SK-MEL-5 (cell line): ENCODE measurements at regions not wholly inside any gene's neighbourhood (a gene's known extent, or its start where the extent isn't known, plus 50 kb on each side); places are given as distances from the start of the nearest gene placed in this dataset.
"Not testable (repeated sequence)": the region's sequence is repeated elsewhere in the genome, so short reads cannot be mapped to it uniquely, and the experiment has no call there.

Experiments used
- DNase-seq: peaks from one replicate; pipeline ENCODE4 v3.0.0-alpha.2; 2016; ENCODE audit warnings: low read depth, low spot score
- in situ Hi-C: cut with HindIII; loops from 2 replicates; pipeline ENCODE4 v1.10.0; 2016; ENCODE audit warnings: low sequenced_read_pairs, high pct_unique_total_duplicates, low pct_unique_long_range_greater_than_20kb

DNA sequence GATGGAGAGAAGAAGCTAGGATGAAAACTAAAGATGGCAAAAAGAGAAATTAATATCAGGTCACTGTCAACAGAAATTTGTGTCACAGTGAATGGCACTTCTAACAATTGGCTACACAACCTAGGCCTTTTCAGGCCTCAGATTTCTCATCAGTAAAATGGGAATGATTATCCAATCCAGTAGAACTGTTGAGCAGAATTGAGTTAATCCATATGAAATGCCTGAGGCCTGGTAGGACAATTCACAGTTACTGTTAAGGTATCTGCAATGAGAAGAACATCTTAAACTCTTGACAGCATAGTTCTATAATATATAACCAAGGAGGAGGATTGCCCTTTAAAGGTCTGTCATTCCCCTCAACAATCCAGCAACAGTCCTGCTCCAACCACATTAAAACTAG lies 217.9 kb upstream of the ZNF217 start:
- no peak for DNase-seq

DNA sequence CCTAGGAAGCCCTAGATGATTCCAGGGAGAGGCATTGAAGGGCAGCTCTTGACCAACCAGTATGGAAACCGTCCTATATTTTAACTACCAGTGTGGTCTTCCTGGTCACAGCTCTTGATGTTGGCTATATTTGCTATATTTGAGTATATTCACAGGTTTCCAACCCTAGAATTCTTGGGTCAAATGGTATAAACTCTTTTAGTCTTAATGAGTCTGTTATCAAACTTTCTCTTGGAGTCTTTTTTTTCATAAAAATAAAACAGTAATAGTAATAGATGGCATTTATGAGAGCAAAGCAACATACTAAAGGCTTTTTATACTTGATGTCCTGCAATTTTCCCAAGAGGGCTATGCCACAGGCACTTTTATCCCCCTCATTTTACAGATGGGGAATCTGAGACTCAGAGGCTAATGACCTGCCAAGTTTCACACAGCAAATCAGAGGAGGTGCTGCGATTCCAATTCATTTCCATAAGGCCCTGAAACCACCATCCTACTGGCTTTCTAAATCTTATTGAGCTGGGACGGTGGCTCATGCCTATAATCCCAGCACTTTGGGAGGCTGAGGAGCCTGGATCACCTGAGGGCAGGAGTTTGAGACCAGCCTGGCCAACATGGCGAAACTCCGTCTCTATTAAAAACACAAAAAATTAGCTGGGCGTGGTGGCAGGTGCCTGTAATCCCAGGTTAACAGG lies 217.2 kb upstream of the ZNF217 start:
- in situ Hi-C loops, result no loop called here
- no peak for DNase-seq

More for the DNA sequence above, 217.9 kb upstream of the ZNF217 start:
- in situ Hi-C loops, result no loop called here

DNA sequence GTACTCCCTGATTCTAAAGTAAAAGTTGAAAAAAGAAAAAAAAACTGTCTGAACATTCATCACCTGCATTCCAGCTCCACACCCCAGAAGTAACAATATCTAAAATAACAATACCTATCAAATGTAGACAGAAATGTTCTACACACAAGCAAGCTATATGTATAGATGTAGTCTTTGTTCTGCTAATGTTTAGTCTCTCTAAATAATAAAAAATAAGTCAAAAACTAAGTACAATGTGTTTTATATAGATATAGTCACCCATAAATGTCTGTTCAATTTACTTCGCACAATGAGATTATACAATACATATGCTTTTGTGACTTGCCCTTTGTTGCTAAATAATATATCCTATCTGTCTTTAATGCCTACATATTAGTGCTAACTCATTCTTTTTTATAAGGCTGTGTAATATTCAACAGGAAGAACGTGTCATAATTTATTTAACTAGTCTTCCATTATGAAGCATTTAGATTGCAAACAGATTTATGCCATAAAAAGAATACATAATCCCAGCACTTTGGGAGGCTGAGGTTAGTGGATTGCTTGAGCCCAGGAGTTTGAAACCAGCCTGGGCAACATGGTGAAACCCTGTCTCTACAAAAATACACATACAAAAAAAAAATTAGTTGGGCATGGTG lies 216.2 kb upstream of the ZNF217 start:
- DNase-seq, result no peak
- in situ Hi-C loops, result no loop called here

DNA sequence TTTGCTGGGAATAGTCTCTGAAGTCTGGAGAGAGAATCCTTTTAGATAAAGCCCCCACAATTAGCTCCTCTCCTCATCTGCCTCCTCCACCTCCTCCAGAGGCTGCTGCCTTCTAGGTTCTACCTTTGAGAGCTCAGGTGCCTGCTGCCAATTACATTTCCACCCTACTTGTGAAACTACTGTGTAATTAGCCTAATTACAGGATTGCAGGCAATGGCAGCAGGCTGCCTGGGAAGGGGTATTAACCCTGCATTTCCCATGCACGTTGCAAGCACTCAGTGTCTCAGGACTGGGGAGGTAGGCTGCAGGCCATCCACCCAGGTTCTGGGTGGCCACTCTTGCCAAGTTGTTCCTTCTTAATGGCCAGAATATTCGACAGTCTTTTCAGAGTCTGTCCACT lies 215.6 kb upstream of the ZNF217 start:
- DNase-seq, result no peak
- in situ Hi-C loops, result no loop called here

DNA sequence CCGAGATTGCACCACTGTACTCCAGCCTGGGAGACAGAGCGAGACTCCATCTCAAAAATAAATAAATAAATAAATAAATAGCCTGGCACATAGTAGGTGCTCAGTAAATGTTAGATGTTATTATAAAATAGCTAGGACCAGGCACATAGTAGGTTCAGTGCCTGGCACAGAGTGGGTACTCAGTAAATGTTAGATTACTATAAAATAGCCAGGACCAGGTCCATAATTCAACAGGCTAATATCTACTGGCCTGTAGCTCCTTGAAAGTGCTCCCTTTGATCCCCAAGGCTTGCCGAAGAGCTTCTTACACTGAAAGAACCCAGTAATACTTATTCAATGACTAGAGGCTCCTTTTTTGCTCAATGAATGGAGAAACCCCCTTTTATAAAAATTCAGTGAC lies 215.1 kb upstream of the ZNF217 start:
- in situ Hi-C loops, result no loop called here

DNA sequence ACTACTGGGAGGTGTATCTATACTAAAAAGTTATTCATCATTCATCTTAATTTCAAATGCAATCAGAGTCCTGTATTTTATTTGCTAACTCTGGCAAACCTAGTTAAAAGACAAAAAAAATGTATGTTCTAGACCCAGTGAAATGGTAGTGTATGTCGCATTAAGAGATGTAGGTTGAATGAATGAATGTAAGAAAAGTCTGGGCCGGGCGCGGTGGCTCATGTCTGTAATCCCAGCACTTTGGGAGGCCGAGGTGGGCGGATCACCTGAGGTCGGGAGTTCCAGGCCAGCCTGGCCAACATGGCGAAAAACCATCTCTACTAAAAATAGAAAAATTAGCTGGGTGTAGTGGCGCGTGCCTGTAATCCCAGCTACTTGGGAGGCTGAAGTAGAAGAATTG lies 214.7 kb upstream of the ZNF217 start:
- DNase-seq, in situ Hi-C loops: not testable (repeated sequence)

More for the DNA sequence above, 215.1 kb upstream of the ZNF217 start:
- DNase-seq, result no peak

DNA sequence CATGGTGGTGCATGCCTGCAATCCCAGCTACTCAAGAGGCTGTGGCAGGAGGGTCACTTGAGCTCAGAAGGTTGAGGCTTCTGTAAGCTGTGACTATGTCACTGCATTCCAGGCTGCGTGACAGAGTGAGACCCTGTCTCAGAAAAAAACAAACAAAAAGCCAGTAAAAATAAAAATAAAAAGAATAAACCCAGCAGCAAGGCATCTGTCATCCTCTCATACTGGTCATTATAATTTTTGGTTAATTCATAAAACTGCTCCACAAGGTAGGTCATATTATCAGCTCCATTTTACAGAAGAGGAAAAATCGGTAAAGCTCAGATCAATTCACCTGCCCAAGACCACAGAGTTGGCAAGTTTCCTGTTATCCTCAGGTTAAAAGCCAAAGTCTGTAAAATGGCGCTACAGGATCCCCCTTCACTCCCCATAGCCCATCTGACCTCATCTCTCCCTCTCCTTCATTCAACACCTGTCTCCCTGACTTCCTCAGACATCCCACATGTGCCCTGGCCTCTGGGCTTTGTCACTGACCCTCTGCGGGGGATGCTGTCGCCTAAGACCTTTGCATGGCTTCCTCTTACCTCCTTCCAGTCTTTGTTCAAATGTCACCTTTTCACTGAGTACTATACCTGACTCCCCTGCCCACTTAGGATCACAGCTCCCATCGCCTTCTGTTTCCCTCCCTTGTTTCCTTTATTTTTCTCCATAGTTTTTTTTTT lies 213.2 kb upstream of the ZNF217 start:
- in situ Hi-C loops, result no loop called here
- DNase-seq, result no peak

DNA sequence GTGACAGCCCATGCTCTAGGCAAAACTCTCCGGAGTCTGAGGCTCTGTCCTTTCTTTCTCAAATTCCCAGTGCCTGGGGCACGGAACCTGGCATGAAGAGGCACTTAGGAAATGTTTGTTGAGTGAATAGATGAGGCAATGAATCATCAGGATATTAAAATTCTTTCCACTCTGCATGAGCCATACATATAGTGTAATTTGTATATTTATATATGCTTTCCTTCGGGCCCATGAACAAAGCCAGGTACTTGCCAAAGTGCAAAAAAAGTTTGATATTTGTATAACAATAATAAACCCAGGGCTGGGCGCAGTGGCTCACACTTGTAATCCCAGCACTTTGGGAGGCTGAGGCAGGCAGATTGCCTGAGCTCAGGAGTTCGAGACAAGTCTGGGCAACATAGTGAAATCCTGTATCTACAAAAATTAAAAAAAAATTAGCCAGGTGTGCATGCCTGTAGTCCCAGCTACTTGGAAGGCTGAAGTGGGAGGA lies 212.3 kb upstream of the ZNF217 start:
- DNase-seq, result peak; percentile 69
- in situ Hi-C loops, result no loop called here

DNA sequence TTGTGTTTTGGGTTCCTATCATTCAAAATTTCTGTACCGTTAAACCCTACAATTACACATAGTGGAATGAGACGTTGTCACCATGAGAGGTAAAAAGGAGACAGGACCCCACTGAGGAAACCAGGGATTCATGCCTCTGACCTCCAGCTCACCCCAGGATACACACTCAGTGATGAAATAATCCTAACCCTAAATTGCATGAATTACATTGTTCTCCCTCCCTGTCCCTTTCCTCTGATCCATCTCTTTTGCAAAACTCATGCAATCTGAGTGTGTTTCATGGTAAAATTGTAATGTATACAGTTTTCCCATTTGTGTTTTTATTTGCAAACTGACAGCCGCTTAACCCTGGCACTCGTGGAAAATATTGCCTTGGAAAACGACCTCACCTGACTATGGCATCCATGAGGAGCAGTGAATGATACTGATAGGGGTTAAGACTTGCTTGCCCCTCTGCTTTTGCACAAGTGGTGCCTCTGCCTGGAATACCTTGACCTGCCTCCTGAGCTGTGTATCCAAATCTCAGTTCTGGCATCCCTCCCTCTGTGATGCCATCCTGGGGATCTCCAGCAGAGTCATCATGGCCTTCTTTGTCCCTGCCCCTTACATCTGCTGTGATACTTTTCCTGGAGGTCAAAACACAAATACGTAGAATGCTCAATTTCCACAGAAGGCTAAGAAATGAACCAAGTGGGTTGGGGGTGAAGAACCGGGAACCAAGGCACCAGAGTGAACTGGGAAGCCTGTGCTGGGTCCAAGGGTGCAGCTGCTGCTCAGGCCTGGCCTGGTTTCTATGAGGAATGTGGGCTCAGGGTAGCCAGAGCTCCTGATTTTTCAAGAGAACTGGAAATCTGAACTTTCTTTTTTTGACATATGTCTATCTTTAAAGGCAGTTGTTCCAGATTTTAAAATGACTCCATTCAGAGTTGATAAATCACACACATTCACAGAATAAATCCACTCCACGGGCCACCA lies 211.6 kb upstream of the ZNF217 start:
- DNase-seq, result no peak
- in situ Hi-C loops, result no loop called here

DNA sequence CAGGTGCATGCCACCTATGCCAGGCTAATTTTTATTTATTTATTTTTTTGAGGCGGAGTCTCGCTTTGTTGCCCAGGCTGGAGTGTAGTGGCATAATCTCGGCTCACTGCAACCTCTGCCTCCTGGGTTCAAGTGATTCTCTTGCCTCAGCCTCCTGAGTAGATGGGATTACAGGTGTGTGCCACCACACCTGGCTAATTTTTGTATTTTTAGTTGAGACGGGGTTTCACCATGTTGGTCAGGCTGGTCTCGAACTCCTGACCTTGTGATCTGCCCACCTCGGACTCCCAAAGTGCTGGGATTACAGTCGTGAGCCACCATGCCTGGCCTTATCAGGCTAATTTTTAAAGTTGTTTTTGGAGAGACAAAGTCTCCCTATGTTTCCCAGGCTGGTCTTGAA lies 210.7 kb upstream of the ZNF217 start:
- in situ Hi-C loops, DNase-seq: not testable (repeated sequence)

DNA sequence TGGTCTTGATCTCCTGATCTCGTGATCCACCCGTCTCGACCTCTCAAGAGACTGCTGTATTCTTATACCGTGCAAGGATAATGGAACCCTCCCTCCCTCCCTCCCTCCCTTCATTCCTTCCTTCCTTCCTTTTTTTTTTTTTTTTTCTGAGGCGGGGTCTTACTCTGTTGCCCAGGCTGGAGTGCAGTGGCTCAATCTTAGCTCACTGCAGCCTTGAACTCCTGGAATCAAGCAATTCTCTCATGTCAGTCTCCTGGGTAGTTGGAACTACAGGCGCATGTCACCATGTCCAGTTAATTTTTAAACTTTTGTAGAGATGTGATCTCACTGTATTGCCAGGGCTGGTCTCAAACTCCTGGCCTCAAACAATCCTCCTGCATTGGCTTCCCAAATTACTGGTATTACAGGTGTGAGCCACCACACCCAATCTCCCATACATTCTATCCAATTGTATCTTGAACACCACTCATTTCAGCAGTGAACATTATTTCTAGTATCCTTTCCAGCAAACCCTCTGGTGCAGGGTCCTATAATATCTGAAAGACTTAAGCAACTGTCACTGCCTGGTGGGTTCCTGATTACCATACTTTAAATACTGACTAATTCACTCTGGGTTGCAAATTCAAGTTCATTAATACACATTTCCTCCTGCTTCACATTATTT lies 210.0 kb upstream of the ZNF217 start:
- in situ Hi-C loops, result no loop called here

DNA sequence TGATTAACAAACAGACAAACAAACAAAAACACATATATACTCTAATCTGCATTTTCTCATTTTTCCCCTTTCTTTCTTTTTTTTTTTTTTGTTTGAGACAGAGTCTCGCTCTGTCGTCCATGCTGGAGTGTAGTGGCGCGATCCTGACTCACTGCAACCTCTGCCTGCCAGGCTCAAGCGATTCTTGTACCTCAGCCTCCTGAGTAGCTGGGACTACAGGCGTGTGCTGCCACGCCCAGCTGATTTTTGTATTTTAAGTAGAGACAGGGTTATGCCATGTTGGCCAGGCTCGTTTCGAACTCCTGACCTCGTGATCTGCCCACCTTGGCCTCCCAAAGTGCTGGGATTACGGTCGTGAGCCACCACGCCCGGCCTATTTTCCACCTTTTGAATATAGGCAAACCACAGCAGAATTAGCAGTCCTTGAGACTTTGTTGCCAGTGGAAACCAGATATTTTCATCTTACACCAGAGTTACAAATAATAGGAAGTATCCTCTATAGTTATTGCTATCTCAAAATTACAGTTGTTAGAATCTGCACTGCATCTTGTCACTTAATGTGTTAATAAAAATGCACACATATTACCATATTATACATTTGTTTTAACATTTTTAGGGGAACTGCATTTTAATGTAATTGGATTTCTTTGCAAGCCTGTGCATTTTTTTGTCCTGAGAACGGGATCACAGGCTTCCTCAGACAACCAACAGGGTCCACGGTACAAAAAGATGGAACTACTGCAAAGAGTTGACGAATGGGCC lies 208.2 kb upstream of the ZNF217 start:
- in situ Hi-C loops, result no loop called here
- DNase-seq, result no peak

More for the DNA sequence above, 210.0 kb upstream of the ZNF217 start:
- no peak for DNase-seq

DNA sequence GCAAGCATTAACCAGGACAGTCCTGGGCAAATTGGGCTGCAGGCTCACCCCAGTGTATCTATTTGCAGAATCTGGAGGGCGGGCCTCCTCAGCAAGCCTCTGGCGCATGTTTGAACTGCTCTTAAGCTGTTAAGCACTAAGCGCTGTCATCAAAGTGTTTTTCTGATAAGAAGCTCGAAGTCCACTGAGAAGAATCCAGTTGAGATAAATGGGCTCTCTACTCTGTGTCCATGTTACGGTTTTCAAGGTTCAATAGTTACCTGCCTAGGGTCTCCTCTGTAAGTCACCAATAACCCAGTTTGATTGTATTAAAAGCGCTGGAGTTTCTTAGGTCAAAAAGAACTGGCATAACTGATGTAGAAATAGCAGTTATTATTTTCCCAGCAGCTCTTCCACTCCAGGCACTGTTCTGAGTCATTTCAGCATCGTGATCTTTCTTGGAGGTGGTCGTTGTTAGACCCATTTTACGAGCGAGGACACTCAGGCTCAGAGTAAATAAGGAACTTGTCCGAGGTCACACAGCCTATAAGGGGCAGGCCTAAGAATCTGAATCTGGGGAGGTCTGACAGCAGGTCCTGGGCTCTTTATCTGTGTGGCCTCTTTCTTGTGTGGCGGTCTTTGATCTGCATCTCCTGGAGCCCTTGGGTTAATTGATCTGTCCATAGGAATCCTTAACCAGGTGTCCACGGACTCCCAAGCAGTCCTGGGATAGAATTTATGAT lies 207.4 kb upstream of the ZNF217 start:
- in situ Hi-C loops, result no loop called here

DNA sequence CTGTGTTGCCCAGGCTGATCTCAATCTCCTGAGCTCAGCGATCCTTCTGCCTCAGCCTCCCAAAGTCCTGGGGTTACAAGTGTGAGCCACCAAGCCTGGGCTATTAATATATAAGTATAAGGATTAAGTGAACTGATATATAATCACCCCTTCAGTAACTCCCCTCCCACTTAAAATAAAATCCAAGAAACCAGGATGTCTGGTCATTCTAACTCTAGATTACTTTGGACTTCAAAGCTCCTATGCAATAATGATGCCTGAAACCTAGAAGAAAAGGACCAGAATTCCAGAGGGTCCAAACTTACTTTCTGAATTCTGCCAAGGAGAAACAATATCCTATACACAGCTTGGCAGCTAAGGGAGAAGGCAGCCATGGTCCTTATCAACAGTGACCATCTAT lies 206.8 kb upstream of the ZNF217 start:
- in situ Hi-C loops, result no loop called here
- DNase-seq, result no peak

More for the DNA sequence above, 207.4 kb upstream of the ZNF217 start:
- no peak for DNase-seq

DNA sequence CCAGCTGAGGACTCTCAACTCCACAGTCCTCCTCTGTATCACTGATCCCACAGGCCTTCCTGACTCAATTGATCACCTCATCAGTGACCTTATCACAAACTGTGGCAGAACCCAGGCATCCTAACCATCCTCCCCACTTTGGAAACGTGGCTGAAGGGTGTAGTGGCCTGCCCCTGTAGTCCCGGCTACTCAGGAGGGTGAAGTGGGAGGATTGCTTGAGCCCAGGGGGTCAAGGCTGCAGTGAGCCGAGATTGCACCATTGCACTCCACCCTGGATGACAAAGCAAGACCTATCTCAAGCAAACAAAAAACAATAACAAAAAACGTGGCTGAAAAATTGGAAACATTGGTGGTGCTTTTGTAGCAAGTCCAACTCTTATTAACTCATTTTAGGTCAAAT lies 203.4 kb upstream of the ZNF217 start:
- in situ Hi-C loops, result no loop called here
- DNase-seq, result no peak

DNA sequence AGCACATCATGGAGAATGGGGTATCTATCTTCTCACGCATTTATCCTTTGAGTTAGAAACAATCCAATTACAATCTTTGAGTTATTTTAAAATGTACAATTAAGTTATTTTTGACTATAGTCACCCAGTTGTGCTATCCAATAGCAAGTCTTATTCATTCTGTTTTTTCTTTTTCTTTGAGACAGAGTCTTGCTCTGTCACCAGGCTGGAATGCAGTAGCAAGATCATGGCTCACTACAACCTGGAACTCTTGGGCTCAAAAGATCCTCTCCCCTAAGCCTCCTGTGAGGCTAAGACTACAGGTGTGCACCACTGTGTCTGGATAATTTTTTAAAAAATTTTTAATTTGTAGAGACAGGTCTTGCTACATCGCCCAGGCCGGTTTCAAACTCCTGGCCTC lies 201.5 kb upstream of the ZNF217 start:
- in situ Hi-C loops, result no loop called here
- no peak for DNase-seq
